ENCODE measurements at regions not wholly inside any gene's neighbourhood (a gene's known extent, or its start where the extent isn't known, plus 50 kb on each side); places are given as distances from the start of the nearest gene placed in this dataset.

GRCh38 chr18:39909706-39910105, 2045.3 kb upstream of the PIK3C3 start:
- Histone ChIP-seq H3K9ac (ENCODE audit: low read length) (no peak overlapping the region), H3K4me1 (ENCODE audit: low read length) (no peaks in the 10 kb centered on the region), H3K9me3 (ENCODE audit: low read length) (peaks cover 63% of the 10 kb centered on the region), H4K20me1 (ENCODE audit: insufficient read depth, low read depth, low read length) (no peaks in the 10 kb centered on the region), H3K27me3 (ENCODE audit: low read length) (no peaks in the 10 kb centered on the region), H3K27ac (ENCODE audit: low read length) (no peak overlapping the region), H2AFZ (ENCODE audit: low read length) (no peak overlapping the region), H3K4me3 (ENCODE audit: low read length) (no peak overlapping the region), H3K36me3 (ENCODE audit: insufficient read depth, low read length) (no peaks in the 10 kb centered on the region), H3K79me2 (ENCODE audit: low read length) (no peaks in the 10 kb centered on the region), H3K4me2 (ENCODE audit: low read depth, low read length, poor library complexity, severe bottlenecking) (no peak overlapping the region), H3K9me2 (replicated peaks; ENCODE audit: insufficient read depth, low read length) (no peaks in the 10 kb centered on the region)
- DNase-seq = no peak

- H3K9me3 ChIP-seq (ENCODE audit: low read length) = peaks cover 20% of the 10 kb centered on the region
- H3K4me1 ChIP-seq (ENCODE audit: low read length) = no peaks in the 10 kb centered on the region
- no peak for DNase-seq
- H4K20me1 ChIP-seq (ENCODE audit: insufficient read depth, low read depth, low read length) = no peaks in the 10 kb centered on the region
- no peak overlapping the region for H2AFZ ChIP-seq (ENCODE audit: low read length)
- H3K27me3 ChIP-seq (ENCODE audit: low read length) = no peaks in the 10 kb centered on the region
- H3K36me3 ChIP-seq (ENCODE audit: insufficient read depth, low read length) = no peaks in the 10 kb centered on the region
- H3K9ac ChIP-seq (ENCODE audit: low read length) = no peak overlapping the region
- no peak overlapping the region for H3K27ac ChIP-seq (ENCODE audit: low read length)
- H3K4me2 ChIP-seq (ENCODE audit: low read depth, low read length, poor library complexity, severe bottlenecking) = no peak overlapping the region
- H3K9me2 ChIP-seq (replicated peaks; ENCODE audit: insufficient read depth, low read length) = no peaks in the 10 kb centered on the region
- H3K4me3 ChIP-seq (ENCODE audit: low read length) = no peak overlapping the region
- no peaks in the 10 kb centered on the region for H3K79me2 ChIP-seq (ENCODE audit: low read length)
These were observed 2068.9 kb upstream of the PIK3C3 start for GRCh38 chr18:39886136-39886535.

- no peak overlapping the region for H3K4me3 ChIP-seq (ENCODE audit: low read length)
- H3K4me2 ChIP-seq (ENCODE audit: low read depth, low read length, poor library complexity, severe bottlenecking) = no peak overlapping the region
- H3K79me2 ChIP-seq (ENCODE audit: low read length) = no peaks in the 10 kb centered on the region
- no peak for DNase-seq
- H3K27me3 ChIP-seq (ENCODE audit: low read length) = no peaks in the 10 kb centered on the region
- H3K9me3 ChIP-seq (ENCODE audit: low read length) = peaks cover 39% of the 10 kb centered on the region
- H3K9ac ChIP-seq (ENCODE audit: low read length) = no peak overlapping the region
- H3K36me3 ChIP-seq (ENCODE audit: insufficient read depth, low read length) = no peaks in the 10 kb centered on the region
- H2AFZ ChIP-seq (ENCODE audit: low read length) = no peak overlapping the region
- no peaks in the 10 kb centered on the region for H4K20me1 ChIP-seq (ENCODE audit: insufficient read depth, low read depth, low read length)
- H3K4me1 ChIP-seq (ENCODE audit: low read length) = no peaks in the 10 kb centered on the region
- no peaks in the 10 kb centered on the region for H3K9me2 ChIP-seq (replicated peaks; ENCODE audit: insufficient read depth, low read length)
- no peak overlapping the region for H3K27ac ChIP-seq (ENCODE audit: low read length)
These were observed 2082.4 kb upstream of the PIK3C3 start for GRCh38 chr18:39872651-39873050.

GRCh38 chr18:39871961-39872360, 2083.1 kb upstream of the PIK3C3 start:
- no peaks in the 10 kb centered on the region for H3K9me2 ChIP-seq (replicated peaks; ENCODE audit: insufficient read depth, low read length)
- H3K36me3 ChIP-seq (ENCODE audit: insufficient read depth, low read length) = no peaks in the 10 kb centered on the region
- H3K9ac ChIP-seq (ENCODE audit: low read length) = no peak overlapping the region
- no peak overlapping the region for H3K27ac ChIP-seq (ENCODE audit: low read length)
- H3K4me3 ChIP-seq (ENCODE audit: low read length) = no peak overlapping the region
- peaks cover 42% of the 10 kb centered on the region for H3K9me3 ChIP-seq (ENCODE audit: low read length)
- H3K27me3 ChIP-seq (ENCODE audit: low read length) = no peaks in the 10 kb centered on the region
- H3K4me2 ChIP-seq (ENCODE audit: low read depth, low read length, poor library complexity, severe bottlenecking) = no peak overlapping the region
- no peaks in the 10 kb centered on the region for H3K4me1 ChIP-seq (ENCODE audit: low read length)
- no peaks in the 10 kb centered on the region for H4K20me1 ChIP-seq (ENCODE audit: insufficient read depth, low read depth, low read length)
- DNase-seq = no peak
- no peak overlapping the region for H2AFZ ChIP-seq (ENCODE audit: low read length)
- no peaks in the 10 kb centered on the region for H3K79me2 ChIP-seq (ENCODE audit: low read length)

GRCh38 chr18:39870591-39870990, 2084.4 kb upstream of the PIK3C3 start:
- Histone ChIP-seq H3K4me2 (ENCODE audit: low read depth, low read length, poor library complexity, severe bottlenecking) (no peak overlapping the region), H3K27ac (ENCODE audit: low read length) (no peak overlapping the region), H3K79me2 (ENCODE audit: low read length) (no peaks in the 10 kb centered on the region), H3K9me2 (replicated peaks; ENCODE audit: insufficient read depth, low read length) (no peaks in the 10 kb centered on the region), H3K4me3 (ENCODE audit: low read length) (no peak overlapping the region), H3K9ac (ENCODE audit: low read length) (no peak overlapping the region), H3K27me3 (ENCODE audit: low read length) (no peaks in the 10 kb centered on the region), H4K20me1 (ENCODE audit: insufficient read depth, low read depth, low read length) (no peaks in the 10 kb centered on the region), H3K36me3 (ENCODE audit: insufficient read depth, low read length) (no peaks in the 10 kb centered on the region), H3K9me3 (ENCODE audit: low read length) (peaks cover 46% of the 10 kb centered on the region), H2AFZ (ENCODE audit: low read length) (no peak overlapping the region), H3K4me1 (ENCODE audit: low read length) (no peaks in the 10 kb centered on the region)
- DNase-seq = no peak

GRCh38 chr18:39863916-39864315, 2091.1 kb upstream of the PIK3C3 start:
- Histone ChIP-seq H3K9ac (ENCODE audit: low read length) (no peak overlapping the region), H3K4me1 (ENCODE audit: low read length) (no peaks in the 10 kb centered on the region), H3K79me2 (ENCODE audit: low read length) (no peaks in the 10 kb centered on the region), H3K27ac (ENCODE audit: low read length) (no peak overlapping the region), H3K27me3 (ENCODE audit: low read length) (no peaks in the 10 kb centered on the region), H3K4me3 (ENCODE audit: low read length) (no peak overlapping the region), H3K9me3 (ENCODE audit: low read length) (peaks cover 37% of the 10 kb centered on the region), H3K9me2 (replicated peaks; ENCODE audit: insufficient read depth, low read length) (no peaks in the 10 kb centered on the region), H3K36me3 (ENCODE audit: insufficient read depth, low read length) (no peaks in the 10 kb centered on the region), H3K4me2 (ENCODE audit: low read depth, low read length, poor library complexity, severe bottlenecking) (no peak overlapping the region), H4K20me1 (ENCODE audit: insufficient read depth, low read depth, low read length) (no peaks in the 10 kb centered on the region), H2AFZ (ENCODE audit: low read length) (no peak overlapping the region)
- DNase-seq = no peak

- Histone ChIP-seq H2AFZ (ENCODE audit: low read length) (no peak overlapping the region), H3K4me3 (ENCODE audit: low read length) (no peak overlapping the region), H3K9ac (ENCODE audit: low read length) (no peak overlapping the region), H3K9me2 (replicated peaks; ENCODE audit: insufficient read depth, low read length) (no peaks in the 10 kb centered on the region), H3K4me2 (ENCODE audit: low read depth, low read length, poor library complexity, severe bottlenecking) (no peak overlapping the region), H3K36me3 (ENCODE audit: insufficient read depth, low read length) (no peaks in the 10 kb centered on the region), H3K9me3 (ENCODE audit: low read length) (peaks cover 33% of the 10 kb centered on the region), H3K27me3 (ENCODE audit: low read length) (no peaks in the 10 kb centered on the region), H3K79me2 (ENCODE audit: low read length) (no peaks in the 10 kb centered on the region), H4K20me1 (ENCODE audit: insufficient read depth, low read depth, low read length) (no peaks in the 10 kb centered on the region), H3K4me1 (ENCODE audit: low read length) (no peaks in the 10 kb centered on the region), H3K27ac (ENCODE audit: low read length) (no peak overlapping the region)
- DNase-seq = no peak
These were observed 2092.7 kb upstream of the PIK3C3 start for GRCh38 chr18:39862341-39862740.

GRCh38 chr18:39854291-39854690, 2100.7 kb upstream of the PIK3C3 start:
- Histone ChIP-seq H3K4me3 (ENCODE audit: low read length) (no peak overlapping the region), H3K4me1 (ENCODE audit: low read length) (no peaks in the 10 kb centered on the region), H3K9me3 (ENCODE audit: low read length) (peaks cover 28% of the 10 kb centered on the region), H3K4me2 (ENCODE audit: low read depth, low read length, poor library complexity, severe bottlenecking) (no peak overlapping the region), H3K27ac (ENCODE audit: low read length) (no peak overlapping the region), H3K9me2 (replicated peaks; ENCODE audit: insufficient read depth, low read length) (no peaks in the 10 kb centered on the region), H3K27me3 (ENCODE audit: low read length) (no peaks in the 10 kb centered on the region), H3K79me2 (ENCODE audit: low read length) (no peaks in the 10 kb centered on the region), H4K20me1 (ENCODE audit: insufficient read depth, low read depth, low read length) (no peaks in the 10 kb centered on the region), H3K36me3 (ENCODE audit: insufficient read depth, low read length) (no peaks in the 10 kb centered on the region), H3K9ac (ENCODE audit: low read length) (no peak overlapping the region), H2AFZ (ENCODE audit: low read length) (no peak overlapping the region)
- DNase-seq = no peak

GRCh38 chr18:39846265-39846664, 2108.8 kb upstream of the PIK3C3 start:
- Histone ChIP-seq H3K27me3 (ENCODE audit: low read length) (no peaks in the 10 kb centered on the region), H3K9ac (ENCODE audit: low read length) (no peak overlapping the region), H3K9me3 (ENCODE audit: low read length) (peaks cover 19% of the 10 kb centered on the region), H2AFZ (ENCODE audit: low read length) (no peak overlapping the region), H3K4me1 (ENCODE audit: low read length) (no peaks in the 10 kb centered on the region), H4K20me1 (ENCODE audit: insufficient read depth, low read depth, low read length) (no peaks in the 10 kb centered on the region), H3K4me2 (ENCODE audit: low read depth, low read length, poor library complexity, severe bottlenecking) (no peak overlapping the region), H3K36me3 (ENCODE audit: insufficient read depth, low read length) (no peaks in the 10 kb centered on the region), H3K9me2 (replicated peaks; ENCODE audit: insufficient read depth, low read length) (no peaks in the 10 kb centered on the region), H3K79me2 (ENCODE audit: low read length) (no peaks in the 10 kb centered on the region), H3K4me3 (ENCODE audit: low read length) (no peak overlapping the region), H3K27ac (ENCODE audit: low read length) (no peak overlapping the region)
- DNase-seq = no peak

Measured in Karpas-422 (cell line).